Stimulated activated CD4-positive, alpha-beta T cell treated with anti-CD3 and anti-CD28 coated beads, Interleukin-4, amount 100 ng/mL, for 24 hours (primary cell): ENCODE measurements at regions not wholly inside any gene's neighbourhood (a gene's known extent, or its start where the extent isn't known, plus 50 kb on each side); places are given as distances from the start of the nearest gene placed in this dataset.
"Not testable (repeated sequence)": the region's sequence is repeated elsewhere in the genome, so short reads cannot be mapped to it uniquely, and the experiment has no call there.

Source experiments
- DNase-seq: peaks from one replicate; pipeline ENCODE4 v3.0.0-alpha.2; 2020

DNA sequence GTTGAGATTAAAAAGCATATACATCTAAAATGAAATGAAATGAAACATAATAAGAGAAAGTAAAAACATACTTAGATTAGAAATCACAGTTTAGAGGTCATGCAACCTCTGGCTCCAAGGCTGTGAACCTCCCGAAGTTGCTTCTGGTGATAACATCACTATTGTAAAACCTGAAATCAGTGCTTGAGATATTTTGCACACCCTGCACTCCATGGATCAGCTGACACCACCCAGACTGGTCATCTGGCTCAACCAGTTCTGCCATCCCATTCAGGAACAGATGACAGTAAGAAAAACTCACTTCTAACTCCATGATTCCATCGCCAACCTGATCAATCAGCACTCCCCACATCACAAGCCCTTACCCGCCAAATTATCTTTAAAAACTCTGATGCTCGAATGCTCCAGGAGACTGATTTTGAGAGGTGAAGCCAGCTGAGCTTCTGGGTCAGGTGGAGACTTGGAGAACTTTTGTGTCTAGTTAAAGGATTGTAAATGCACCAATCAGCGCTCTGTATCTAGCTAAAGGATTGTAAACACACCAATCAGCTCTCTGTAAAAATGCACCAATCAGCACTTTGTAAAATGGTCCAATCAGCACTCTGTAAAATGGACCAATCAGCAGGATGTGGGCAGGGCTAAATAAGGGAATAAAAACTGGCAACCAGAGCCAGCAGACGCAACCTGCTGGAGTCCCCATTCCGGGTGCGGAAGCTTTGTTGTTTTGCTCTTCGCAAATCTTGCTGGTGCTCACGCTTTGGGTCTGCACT lies 162.6 kb upstream of the MAGI2 start:
- DNase-seq: no peak

DNA sequence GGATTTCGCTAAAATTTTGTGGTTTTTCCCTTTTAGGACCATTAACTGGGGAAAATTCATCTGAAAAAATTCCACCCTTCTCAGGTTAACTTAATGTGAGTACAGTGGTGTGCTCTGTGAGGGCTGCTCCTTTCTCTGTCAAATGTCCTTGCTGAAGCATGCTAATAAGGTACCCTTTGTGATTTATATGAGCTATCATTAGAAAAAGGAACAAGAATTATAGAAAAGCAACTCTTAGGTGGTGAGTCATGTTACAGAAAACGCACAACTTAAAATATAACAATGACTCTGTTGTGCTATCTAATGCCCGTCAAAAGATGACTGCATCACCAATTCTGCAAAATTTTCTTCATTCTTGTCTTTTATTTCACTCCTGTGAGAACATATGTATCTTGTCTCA lies 162.0 kb upstream of the MAGI2 start:
- DNase-seq: no peak

DNA sequence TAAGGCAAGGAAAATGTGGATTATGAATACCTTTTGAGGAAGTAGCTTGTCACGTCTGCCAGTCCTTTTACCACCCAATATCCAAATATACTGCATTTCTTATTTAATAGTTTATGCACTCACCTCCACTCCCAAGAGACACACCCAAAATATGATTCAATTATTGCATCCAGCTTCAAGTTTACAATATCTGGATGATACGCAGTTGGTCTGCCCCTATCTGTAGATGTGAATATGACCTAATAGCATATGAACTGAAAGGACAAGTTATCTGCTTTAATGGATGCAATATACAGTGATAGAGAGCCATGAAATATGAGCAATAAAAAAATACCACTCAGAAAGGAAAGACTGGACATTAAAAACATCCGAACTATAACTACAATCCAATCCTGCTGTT lies 159.4 kb upstream of the MAGI2 start:
- DNase-seq: no peak

DNA sequence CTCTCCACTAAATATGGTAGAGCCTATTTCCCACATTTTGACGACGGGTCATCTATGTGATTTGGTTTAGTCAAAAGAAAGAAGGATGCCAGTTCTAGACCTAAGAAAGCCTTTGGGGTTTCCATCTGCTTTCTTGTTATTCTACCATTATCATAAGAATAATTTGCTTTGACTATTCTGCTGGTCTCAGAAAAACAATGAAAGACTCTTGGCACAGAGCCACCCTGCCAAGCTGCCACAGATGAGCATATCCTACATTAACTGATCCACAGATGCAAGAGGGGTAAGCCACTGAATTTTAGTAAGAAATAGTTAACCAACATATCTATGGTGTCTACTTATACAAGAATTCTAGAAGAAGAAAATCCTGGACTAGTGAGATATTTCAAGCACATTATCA lies 158.6 kb upstream of the MAGI2 start:
- DNase-seq: no peak

DNA sequence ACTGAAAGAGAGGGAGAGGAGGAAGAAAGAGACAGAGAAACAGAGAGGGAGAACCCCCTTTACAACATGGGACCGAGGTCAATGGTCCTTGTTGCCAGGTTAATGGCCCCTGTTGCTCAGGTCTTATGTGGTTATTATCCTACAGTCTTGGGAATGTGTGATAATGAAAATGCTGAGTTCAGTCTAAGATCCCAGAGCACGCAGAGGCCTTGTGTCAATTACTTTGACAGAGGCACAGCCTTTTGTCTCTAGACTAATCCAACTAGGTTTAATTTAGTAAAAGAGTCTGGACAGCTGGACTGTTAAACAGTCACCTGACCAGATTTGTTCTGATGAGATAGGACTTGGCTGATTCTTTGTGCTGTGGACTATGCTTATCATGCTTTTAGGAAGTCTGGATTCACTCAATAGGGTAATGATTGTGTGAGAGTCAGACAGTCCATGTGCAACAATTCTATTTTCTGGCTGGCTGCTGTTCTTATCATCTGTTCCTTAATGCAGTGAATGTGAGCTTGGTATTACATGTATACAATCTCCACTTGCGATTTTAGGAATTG lies 157.4 kb upstream of the MAGI2 start:
- no peak for DNase-seq

DNA sequence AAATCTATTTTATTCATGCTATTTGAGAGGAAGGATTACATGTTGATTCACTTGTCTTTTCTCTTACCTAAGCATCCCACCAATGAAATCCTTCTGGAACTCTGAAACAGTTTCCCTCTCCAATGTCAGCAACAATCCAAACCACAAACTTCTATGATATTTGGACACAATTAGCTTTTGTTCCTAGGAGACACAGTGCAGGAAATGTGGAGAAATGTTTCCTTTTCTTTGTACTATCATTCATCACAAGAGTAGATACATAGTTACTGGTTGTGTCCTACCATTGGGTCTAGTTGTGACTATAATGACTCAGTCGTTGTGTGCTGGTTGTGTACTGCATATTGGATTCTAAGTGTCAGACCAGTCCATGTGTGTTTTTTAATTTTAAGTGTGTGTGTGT lies 156.8 kb upstream of the MAGI2 start:
- no peak for DNase-seq

DNA sequence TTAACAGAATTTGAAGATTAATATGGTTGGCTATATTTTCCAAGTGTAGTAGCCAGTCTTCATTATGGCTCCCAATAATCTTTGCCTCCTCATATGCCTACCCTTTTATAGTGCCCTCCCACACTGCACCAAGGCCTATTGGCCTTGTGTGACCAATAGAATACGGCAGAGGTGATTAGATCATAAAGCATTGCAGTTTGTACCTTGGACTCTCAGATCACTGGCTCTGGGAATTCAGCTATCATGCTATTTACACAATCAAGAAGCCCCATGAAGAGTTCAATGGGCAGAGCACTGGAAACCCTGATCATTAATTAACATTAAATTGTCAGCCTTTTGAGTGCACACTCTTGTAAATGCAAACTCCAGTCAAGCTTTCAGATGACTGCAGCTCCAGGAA lies 154.5 kb upstream of the MAGI2 start:
- DNase-seq: no peak

DNA sequence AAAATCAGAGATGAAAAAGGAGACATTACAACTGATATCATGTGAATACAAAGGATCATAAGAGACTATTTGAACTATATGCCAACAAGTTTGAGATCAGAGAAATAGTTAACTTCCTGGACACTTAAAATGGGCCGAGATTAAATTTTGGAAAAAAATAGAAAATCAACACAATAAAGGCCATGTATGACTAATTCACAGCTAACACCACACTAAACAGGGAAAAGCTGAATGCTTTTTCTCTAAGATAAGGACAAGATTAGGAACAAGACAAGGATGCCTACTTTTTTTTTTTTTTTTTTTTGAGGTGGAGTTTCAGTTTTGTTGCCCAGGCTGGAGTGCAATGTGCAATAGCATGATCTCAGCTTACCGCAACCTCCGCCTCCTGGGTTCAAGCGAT lies 151.4 kb upstream of the MAGI2 start:
- no peak for DNase-seq

DNA sequence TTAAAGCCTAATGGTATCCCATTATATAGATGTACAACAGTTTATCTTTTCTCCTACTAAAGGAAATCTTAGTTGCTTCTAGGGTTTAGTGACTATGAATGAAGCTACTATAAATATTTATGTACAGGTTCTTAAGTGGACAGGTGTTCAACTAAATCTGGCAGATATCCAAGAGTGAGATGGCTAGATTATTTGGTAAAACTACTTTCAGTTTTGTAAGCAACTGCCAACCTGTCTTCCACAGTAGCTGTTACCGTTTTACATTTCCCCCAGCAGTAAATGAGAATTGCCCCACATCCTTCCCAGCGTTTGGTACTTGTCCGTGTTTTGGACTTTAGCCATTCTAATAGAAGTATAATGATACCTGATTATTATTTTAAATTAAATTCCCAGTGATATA lies 144.9 kb upstream of the MAGI2 start:
- no peak for DNase-seq

DNA sequence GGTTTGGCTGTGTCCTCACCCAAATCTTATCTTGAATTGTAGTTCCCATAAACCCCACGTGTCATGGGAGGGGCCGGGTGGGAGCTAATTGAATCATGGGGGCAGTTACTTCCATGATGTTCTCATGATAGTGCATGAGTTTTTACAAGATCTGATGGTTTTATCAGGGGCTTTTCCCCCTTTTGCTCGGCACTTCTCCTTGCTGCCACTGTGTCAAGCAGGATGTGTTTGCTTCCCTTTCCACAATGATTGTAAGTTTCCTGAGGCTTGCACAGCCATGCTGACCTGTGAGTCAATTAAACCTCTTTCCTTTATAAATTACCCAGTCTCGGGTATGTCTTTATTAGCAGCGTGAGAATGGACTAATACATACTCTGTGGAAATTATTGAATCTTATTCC lies 141.2 kb upstream of the MAGI2 start:
- DNase-seq: not testable (repeated sequence)

DNA sequence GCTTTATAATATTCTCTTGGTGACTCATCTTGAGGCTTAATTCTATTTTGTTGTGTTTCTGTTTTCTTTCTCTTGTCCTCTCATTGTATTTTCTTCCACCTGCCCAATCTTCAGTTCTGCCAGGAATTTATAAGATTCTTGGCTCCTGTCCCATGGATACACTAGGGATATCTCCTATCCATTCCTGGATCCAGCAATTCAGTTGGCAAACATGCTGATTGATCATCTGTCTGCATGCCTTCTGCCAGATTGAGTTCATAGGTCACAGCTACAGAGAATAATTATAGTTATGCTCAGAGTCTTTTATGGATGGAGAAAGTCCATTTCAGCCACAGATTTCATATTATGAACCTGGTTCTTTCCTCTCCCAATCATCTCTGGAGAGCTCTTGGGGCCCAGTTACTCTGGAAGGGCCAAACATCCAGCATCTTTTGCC lies 140.4 kb upstream of the MAGI2 start:
- no peak for DNase-seq

DNA sequence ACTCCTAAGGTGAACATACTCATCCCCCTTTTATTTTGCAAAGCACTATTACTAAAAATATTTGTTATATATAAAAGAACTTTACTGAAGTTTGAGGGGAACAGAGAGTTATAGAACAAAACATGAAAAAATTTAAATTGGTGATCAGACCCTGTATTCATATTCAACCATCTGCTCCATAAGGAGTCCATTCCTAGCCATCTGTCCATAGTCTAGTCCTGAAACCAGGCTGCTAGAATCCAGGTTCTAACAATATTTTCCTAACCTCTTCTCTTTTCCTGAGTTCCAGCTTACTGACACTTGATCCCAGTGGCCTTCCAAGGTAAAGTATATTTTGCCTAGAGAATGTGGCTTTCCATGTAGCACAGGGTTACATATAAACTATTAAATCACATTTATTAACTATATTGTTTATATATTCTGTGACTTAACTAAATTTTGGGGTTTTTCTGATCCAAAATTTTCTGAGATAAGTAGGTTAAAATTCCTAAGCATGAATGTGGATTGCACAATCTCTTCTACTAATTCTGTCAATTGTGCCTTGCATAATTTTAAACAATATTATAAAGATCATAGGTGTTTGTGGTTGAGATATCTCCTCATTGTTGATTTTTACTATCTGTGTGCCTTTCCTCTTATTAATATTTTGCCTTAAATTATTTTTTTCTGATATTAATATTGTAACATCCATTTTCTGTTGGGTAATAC lies 137.6 kb upstream of the MAGI2 start:
- no peak for DNase-seq

DNA sequence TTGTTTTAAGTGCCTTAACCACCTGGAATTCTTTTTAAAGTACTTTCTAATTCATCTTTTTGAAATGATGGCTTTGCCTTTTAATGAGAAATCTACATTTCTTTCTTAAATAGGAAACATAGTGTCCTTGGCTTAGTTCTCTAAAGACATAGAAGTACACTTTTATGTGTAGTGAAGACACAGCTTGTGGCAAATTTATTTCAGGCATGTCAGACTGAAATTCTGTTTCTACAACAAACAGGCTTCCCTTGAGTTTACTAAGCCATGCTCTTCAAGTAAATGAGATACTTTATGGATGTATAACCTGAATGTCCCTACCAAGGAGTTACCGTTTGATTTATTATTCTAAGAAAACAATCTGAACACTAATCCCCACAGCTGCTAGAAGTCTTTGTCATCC lies 136.9 kb upstream of the MAGI2 start:
- DNase-seq: no peak

DNA sequence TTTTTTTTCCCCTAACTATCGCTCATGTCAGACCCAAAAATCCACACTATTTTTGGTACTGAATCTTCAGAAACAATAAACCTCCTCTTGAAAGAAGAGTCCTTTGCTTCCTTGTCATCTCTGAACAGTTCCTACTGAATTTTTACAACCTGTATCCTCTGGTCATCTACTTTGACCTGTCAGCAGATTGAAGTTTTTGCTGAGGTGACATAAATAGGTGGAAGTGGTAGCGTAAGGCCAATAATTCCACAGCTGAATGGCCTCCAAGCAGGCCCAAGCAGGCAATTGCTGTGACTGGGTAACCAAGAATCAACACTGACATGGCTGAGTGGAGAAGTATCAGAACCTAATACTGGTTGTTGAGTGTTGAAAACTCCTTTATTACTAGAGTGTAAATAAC lies 117.4 kb upstream of the MAGI2 start:
- DNase-seq: no peak

DNA sequence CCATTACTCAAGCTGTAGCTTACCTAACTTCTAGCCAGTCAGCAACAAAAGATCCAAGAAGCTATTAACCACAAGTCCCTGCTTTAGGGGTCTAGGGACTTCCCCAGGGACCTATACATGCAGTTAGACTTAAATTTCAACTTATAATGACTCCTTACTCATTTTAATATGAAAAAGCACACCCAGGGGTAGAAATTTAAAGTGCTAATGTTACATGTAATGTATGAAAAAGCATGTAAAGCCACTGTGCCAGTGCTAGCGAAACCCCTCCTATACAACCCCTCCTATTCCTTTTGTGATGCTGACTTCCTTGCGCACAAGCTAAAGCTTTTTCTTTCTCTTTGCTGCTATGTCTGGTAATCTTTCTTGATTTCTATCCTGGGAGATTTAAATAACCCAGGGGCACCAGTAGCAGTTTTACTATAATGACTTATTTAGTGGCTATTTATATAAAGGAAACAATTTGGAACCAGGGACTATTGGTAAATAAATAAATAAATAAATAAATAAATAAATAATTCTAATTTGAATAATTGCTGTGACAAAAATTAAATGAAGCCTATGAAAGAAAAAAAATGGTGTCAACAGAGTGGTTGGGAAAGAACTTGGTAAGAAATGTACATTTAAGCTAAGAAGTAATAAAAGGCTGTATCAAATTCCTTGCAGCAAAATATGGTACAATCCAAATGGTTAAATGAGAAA lies 110.5 kb upstream of the MAGI2 start:
- no peak for DNase-seq

DNA sequence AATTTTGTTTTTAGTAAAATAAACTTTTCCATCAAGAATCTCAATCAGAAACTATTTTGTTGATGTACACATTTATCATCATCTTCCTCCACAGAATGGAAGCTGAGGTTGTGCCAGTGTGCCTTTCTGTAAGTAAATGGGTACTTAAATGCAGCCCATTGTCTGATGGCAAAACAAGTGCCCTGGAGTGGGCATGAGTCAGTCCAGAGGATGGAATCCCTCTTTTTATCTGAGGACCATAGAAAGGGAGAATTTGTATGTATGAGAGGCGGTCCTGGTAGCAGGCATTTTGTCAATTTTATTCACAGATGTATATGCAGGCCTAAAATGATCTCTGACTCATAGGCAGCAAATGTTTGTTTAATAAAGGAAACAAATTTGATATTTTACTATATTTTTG lies 102.1 kb upstream of the MAGI2 start:
- DNase-seq: no peak

DNA sequence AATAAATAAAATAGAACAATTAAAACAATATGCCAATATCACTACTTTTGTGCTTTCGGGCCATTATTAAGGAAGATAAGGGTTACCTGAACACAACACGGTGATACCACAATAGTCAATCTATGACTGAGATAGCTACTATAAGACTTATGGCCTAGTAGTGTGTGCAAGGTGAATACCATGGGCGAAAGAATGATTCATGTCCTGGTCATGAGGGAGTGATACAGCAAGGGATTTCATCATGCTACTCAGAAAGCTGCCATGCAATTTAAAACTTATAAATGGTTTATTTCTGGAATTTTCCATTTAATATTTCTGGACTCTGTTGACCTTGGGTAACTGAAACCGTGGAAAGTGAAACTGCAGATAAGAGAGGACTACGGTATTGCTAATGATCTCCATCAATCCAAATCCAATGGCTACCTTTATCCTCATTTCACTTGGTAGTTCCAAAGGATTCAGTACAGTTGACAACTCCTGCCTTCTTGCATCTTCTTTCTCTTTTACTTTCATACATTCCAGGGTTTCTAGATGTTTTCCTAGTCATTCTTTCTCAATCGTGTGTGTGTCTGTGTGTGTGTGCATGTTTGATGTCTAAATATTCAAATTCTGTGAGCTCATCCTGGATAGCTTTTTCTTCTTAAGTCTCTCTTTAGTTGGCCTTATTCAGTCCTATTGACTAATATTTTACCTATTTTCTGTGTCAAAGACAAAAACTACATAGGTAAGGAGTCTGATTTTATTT lies 100.5 kb upstream of the MAGI2 start:
- DNase-seq: no peak

DNA sequence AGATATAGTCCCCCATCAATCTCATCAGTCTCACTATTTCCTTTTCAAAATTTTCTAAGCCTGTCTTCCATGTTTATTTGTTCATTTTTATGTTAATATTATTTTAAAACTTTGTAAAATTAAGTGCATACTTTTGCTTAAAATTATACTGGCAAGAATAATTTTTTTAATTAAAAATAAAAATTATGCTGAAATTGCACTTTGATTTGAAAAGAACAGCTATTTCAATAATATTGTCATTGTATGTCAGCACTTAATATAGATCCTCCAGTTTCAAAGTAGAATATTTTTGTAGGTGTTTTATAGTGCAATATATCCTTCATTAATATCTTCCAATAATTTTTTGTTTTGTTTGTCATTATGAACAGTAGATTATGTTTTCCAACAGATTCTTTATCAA lies 99.0 kb upstream of the MAGI2 start:
- no peak for DNase-seq

DNA sequence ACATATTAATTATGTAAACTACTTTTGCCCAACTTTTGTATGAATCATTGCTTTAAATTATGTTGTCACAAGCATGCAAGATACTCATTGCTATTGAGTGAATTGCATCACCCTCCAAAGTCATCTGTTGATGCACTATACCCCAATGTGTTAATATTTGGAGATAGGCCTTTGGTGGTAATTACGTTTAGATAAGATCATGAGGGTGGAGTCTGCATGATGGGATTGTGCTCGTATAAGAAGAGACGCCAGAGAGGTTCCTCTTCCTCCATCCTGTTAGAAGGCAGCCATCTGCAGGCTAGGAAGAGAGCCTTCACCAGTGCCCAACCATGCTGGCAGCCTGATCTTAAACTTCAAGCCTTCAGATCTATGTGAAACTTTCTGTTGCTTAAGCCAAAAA lies 95.3 kb upstream of the MAGI2 start:
- DNase-seq: no peak

DNA sequence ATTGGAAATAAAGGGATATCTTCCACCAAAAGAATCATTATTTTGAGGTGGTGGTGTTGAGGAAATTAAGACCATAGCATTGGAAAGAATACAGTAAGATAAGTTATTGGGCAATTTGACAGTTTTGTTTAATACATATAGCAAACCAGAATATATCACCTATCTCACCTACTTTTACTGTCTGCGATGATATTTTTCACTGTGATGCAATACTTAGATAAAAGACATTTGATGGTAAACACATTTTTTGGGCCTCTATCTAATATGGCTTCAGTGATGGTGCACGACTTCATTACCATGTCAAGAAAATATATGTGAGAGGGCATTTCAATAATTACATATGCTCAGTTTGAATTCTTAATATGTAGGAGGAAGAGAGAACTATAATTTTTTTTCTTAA lies 93.7 kb upstream of the MAGI2 start:
- DNase-seq: no peak

DNA sequence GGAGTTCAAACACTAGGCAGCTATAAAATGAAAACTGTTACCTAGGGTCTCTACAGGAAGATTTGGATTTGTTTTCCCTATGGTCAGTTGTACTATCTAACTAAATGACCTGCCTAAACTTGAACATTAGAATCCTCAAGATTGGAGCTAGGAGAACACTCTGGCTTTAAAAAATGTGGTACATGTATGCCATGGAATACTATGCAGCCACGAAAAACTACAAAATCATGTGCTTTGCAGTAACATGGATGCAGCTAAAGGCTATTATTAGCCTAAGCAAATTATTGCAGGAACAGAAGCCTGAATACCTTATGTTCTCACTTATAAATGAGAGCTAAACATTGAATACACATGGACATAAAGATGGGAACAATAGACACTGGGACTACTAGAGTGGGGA lies 87.1 kb upstream of the MAGI2 start:
- DNase-seq: no peak

DNA sequence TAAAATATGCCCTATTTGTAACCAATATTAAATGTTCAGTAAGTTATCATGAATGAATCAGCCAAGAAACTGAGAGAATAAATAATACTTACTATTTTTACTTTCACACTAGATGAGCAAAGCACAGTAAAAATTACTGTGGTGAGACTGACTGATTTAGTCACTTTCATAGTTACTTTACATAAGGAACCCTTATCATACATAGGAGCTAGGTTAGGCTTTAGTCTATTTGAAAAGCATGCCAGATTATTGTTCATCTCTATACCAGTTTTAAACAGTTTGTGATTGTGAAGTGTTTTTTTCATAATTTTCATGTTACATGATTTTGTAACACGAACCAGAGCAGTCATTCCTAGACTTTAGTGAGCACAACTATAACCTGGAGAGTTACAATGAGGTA lies 80.7 kb upstream of the MAGI2 start:
- DNase-seq: no peak
